GM19099 (cell line): ENCODE measurements at regions not wholly inside any gene's neighbourhood (a gene's known extent, or its start where the extent isn't known, plus 50 kb on each side); places are given as distances from the start of the nearest gene placed in this dataset.

Source experiments
- POLR2A ChIP-seq: IDR thresholded peaks from 3 replicates; pipeline ENCODE4 v1.6.1; 2011; ENCODE audit warnings: low read depth; ENCODE audit not compliant: insufficient read length; ENCODE audit errors: extremely low read depth

DNA sequence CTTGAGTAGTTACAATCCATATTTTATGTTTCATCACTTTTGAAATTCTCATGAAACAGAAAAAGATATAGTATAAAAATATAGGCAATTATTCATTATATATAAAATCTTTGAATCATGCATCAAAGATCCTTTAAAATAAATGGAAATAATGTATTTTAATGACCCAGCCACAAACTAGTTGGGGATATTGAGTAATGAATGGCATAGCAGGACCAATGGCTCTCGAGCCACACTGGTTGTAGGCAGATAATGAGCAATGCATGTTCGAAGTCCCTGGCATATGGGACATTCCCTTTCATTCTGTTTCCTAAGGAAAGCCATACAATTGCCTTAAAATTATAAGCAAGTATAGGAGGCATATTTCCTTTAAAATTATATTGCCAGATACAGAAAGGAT lies 107.4 kb upstream of the IL12A start:
- TF ChIP-seq POLR2A = no peak

DNA sequence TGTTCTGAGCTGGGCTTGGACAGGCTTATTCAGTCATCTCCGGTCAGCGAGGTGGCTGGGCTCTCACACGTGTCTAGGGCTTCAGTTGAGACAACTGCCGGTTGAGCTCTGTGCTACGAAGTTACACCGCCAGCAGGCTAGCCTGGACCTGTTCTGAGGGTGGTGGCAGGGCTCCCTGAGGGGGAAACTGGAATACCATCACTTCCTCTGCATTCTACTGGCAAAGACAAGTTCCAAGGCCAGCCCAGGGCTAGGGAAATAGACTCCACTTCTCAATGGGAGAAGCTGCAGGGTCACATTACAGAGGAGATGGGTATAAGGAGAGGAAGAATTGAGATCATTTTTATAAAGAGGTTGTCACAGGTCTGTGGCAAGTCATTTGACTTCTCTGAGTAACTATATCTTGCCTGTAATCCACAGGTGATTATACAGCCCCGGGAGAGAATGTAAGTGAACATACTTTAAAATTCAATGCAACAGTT lies 106.8 kb upstream of the IL12A start:
- TF ChIP-seq POLR2A = no peak

DNA sequence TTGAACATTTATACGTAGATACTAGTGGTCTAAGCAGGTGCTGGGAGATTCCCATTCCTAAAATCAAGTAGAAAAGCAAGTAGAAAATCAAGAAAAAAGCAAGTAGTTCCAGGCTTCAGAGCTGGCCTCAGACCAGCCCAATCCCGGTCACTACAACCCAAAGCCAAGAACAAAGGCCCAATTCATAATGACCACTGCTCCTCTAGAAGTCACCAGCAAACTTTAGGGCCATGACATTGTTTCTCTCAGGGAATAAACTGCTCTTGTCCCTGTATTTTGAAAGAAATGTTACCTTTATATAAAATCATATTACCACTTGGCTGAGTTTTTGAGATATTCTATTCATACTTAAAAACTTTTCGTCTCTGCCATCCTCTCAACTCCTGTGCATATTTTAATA lies 106.3 kb upstream of the IL12A start:
- no peak for TF ChIP-seq POLR2A

DNA sequence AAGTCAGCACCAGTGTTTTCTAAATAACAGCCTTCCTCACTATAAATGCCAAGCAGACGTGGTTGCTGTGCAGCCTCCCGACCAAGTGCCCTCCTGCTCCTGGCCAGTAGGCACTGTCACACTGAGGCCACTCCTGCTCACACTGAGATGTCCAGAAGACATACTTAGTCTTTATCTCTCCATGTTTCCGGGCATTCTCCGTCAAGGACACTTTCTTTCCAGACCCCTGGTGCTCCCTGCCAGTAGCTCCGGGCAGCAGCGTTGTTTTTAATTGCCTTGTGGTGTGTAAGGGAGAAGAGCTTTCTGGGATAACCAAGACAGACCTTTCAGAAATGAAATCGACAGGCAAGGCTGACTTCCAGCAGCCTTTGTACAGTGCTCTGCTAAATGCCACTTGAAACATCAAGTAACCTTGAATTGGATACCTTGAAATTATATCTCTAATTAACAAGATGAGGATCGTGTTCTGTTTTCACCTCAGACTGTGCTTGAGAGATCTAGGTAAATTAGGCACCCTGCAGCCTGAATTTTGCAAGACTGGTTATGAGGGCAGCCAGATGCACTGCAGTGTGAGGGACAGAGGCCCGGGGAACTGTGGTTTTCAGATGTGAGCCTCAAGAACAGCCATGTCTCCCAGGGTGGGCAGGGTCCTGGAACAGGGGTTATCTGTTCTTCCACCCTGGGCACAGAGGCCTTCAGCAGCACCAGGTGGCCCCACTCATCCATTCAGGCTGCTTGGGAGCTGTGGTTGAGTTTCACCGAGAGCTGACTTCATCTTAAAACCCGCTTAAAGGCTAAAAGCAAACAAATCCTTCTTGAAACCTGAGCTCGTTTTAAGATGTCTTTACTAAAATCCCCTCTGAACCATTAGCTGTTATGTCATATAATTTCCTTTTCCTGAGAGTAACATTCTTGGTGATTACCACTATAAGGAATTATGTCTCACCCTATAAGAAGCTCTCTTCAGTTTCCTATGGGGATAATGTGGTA lies 105.5 kb upstream of the IL12A start:
- TF ChIP-seq POLR2A = no peak

DNA sequence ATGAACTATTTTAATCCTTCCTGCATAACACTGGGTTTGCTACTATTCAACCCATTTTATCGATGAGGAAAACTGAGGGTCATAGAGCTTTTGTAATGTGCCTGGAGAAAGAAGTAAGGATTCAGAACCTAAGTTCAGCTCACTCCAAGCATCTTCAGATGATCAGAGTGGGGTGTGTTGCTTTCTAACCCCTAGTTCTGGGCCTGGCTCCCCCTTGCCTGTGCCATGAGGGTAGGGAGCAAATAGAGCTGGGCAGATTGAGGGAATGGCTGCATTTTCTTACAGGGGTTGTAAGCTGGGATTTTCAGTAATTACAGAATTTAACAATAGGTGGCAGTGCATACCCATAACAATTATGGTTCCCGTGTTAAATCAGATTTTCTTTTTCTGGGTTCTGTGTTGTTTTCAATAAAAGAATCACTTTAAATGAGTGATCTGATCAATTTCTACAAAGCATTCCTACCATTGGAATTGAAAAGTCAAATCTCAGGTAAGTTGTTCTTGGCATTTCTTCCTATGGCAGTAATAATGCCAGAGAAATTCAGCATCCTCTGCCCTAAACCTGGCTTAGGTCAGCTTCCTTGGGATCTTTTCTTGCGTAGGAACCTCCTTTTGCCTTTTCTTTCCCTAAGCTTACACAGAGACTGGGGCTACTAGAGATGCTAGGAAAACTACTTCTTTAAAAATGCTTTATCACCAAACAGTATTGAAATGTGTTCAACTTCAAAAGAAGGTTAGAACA lies 103.8 kb upstream of the IL12A start:
- no peak for TF ChIP-seq POLR2A

DNA sequence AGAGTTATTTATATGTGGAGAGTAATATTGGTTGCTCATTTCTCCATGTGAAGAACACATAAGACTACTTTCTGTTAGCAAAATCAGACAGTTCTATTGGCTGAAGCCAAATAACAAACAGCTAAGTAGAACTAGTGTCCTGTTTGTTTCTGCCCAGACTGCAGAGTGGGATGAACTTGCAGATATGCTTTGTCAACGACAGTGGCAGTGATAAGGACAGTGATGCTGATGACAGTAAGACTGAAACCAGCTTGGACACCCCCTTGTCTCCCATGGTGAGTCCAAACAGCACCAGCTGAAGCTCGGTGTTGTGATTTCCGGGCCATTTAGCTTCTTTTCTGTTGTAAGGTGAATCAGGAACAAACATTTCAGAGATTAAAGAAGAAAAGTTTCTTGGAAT lies 102.6 kb upstream of the IL12A start:
- TF ChIP-seq POLR2A = no peak

DNA sequence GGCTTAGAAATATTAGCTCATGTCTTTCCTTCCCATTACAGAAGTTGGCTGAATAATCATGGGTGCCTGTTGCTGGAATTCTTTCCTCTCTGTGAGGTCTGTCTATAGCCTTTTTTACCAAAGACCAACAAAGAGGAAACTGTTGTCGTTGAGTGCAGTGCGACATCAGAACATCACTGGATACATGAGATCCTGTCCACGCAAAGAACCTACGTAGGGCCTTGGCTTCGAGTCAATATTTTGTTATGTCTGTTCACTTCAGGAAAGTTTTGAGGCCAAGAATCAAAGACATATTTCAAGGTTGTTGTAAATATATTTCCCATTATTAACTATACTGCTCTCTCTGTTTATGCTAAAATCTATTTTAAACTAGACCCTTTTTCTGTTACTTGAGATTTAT lies 101.5 kb upstream of the IL12A start:
- no peak for TF ChIP-seq POLR2A

DNA sequence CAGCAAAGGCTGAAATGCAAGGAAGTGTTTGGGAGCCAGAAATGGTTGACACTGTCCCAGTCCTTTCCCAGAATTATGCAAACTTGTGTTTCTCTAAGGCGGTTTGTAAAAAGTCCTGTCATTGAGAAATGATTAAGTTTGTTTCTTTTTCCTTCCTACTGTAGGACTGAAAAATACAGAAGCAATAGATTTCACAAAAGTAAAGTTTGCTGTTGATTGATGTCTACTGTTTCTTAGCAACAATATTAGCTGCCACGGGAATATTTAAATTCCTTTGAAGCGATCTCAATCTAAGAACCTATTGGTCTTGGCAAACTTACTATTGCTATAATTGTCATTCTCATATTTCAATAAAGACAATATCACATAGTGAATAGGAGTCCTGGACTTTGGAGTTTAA lies 100.7 kb upstream of the IL12A start:
- no peak for TF ChIP-seq POLR2A

DNA sequence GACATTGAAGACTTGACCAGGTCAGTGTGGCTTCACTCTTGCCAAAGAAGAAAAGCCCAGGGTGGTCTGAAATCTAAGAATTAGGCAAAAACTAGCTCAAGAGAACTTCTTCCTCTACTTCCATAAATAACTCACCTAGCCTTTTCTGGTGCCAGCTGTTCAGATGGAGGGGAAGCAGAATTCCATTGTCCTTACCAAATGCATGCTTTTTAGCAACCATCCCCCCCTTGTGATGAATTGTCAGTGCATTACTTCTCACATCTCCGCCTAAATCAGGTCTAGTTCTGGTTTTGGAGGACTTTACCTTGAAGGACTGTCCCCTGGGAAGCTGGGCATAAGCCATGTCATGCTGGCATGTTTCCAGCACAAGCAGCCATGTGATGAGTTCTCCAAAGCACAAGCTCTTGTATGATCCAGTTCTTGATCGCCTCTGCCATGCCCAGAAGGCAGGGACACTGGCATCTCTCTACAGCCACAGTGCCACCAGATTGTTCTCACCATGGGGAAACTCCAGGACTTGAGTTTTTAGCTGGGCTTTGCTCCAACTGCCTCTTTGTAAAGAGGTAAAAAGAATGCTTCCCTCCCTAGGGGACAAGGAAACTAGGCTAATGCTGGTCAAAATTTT lies 96.4 kb upstream of the IL12A start:
- TF ChIP-seq POLR2A = no peak

DNA sequence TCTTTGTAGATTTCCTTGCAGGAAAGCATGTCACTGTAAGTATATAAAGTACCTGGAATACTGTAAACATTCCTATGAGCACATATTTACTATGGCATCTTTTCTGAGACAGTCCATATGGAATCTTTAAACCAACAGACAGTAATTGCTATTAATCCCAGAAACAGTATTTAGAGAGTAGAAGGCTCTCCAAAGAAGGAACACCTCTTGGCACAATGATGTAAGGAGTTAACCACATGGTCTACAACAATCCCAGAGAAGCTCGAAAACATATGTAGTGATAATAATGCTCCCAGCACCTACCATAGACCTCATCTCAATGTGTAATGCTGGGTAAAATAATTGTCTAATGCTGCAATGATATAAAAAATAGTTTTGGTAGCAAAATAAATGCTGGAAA lies 95.8 kb upstream of the IL12A start:
- no peak for TF ChIP-seq POLR2A

DNA sequence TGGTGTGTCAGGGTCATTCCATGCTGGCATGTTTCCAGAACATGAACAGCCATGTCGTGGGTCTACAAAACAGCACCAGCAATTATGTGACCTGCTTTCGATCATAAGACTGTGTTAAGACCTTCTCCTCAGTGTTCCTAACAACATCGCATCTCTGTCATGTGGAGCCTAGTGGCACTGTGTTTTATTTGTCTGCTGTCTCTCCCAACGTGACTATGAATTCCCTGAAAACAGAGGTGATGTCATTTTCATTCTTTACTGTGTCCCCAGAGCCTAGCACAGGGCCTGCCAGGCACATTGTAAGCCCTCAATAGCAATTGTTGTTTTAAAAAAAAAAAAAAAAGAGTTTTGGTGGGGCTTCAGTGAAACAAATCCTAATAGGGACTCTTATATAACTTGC lies 94.2 kb upstream of the IL12A start:
- no peak for TF ChIP-seq POLR2A

DNA sequence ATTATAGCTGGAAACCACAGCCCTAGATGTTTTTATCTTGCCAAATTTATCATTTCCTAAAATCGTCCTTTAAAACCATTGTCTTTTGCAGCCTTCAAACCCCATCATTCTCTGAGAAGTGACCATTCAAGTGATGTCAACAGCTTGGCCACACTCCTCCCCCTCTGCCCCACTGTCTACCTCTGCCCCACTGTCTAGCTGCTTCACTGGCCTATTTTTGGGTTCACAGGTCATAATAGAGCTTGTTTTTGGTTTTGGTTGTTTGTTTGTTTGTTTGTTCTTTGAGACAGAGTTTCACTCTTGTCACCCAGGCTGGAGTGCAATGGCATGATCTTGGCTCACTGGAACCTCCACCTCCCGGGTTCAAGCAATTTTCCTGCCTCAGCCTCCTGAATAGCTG lies 93.2 kb upstream of the IL12A start:
- no peak for TF ChIP-seq POLR2A

DNA sequence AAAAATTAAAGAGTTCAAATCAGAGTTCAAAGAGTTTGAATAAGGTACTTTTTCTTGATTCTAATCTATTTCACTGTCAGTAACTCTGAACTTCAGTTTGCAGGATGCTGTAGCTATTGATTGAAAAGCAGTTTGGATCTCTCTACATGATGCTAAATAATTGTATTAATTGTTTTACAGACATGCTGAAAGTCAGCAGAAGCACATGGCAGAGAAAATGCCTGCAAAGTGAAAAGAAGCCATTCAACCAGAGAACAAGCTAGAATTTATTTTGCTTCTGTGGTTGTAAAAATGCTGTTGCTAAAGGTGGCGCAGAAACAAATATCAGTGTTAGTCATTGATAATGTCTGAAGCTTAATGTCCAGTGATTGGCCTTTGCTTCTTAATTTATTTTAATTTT lies 92.1 kb upstream of the IL12A start:
- TF ChIP-seq POLR2A = no peak

DNA sequence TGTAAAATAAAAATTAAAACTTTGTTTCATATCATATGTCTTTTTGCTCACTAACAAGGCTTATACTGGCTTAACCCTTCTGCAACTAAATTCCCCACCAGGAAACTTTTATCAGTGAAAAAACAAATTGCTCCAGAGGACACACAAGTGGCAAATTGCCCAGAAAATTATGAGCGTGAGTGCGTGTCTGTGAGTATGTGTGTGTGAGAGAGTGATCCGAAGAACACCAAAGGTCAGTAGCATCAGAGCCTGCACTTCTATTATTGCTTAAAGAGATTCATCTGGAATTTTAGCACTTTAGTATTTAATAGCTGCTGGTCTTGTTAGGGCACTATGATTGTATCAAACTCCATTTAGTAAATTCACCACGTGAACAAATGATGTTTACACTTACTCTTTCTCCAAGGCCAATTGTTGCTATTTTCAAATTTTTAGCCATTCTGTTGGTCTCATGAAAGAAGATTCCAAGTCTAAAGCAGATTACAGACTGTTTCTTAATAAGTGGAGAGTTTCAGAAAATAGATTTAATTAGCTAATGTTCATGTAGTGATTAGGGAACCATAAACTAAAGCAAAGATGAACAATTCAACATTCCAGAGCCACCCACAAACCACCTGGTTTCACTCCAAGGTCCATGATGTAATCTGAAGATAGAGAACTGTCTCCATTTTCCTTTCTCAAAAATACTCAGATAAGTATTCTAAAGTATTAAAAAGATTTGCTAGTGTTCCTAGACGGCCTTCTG lies 91.1 kb upstream of the IL12A start:
- TF ChIP-seq POLR2A = no peak

DNA sequence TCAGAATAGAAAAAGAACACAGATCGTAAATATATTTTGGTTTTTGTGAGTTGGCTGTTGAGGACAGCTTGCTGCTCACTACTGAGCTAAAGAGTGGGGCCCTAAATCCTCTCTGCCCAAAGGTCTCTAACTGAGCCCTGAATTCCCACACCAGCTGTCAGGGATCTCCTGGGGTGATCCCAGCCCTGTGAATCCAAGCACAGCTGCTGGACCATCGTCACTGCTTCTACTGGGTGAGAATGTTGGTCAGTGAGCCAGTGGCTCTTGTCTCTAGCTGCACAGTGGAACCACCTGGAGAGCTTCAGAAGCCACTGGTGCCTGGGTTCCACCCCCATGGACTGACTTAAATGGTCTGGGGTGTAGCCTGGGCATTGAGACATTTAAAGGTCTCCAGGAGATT lies 90.5 kb upstream of the IL12A start:
- no peak for TF ChIP-seq POLR2A
